GM23338 (cell line): ENCODE measurements at regions not wholly inside any gene's neighbourhood (a gene's known extent, or its start where the extent isn't known, plus 50 kb on each side); places are given as distances from the start of the nearest gene placed in this dataset.

ENCODE experiments used
- ATAC-seq: fragments of 200-7000 bp; cut with Tn5 transposase; 3 replicates; pipeline ENCODE4 v1.9.1; 2020
- DNase-seq: peaks from one replicate; pipeline ENCODE4 v3.0.0-alpha.2; 2015; ENCODE audit warnings: low spot score
- H2AFZ ChIP-seq: fragments of 200-600 bp; sonication (generic); 2 replicates; pipeline ENCODE4 v1.8.0; 2016; ENCODE audit warnings: antibody characterized with exemption, mild to moderate bottlenecking, moderate library complexity
- H3F3A ChIP-seq: fragments of 200-600 bp; sonication (generic); replicated peaks from 2 replicates; pipeline ENCODE4 v1.8.0; 2017; ENCODE audit warnings: antibody characterized with exemption, mixed run types, low read depth
- H3K27ac ChIP-seq: fragments of 200-600 bp; sonication (generic); 2 replicates; pipeline ENCODE4 v1.6.1; 2016; ENCODE audit warnings: low read depth
- H3K27me3 ChIP-seq: fragments of 200-600 bp; sonication (generic); 2 replicates; pipeline ENCODE4 v1.8.0; 2016; ENCODE audit warnings: mild to moderate bottlenecking, mixed run types, moderate library complexity; ENCODE audit not compliant: insufficient read depth
- H3K36me3 ChIP-seq: fragments of 200-600 bp; sonication (generic); 2 replicates; pipeline ENCODE4 v1.8.0; 2016; ENCODE audit warnings: mild to moderate bottlenecking; ENCODE audit not compliant: insufficient read depth
- H3K4me1 ChIP-seq: fragments of 200-600 bp; sonication (generic); 2 replicates; pipeline ENCODE4 v1.8.0; 2016; ENCODE audit warnings: mild to moderate bottlenecking, moderate library complexity; ENCODE audit not compliant: insufficient read depth
- H3K4me2 ChIP-seq: fragments of 200-600 bp; sonication (generic); 2 replicates; pipeline ENCODE4 v1.7.1; 2017; ENCODE audit warnings: mixed run types
- H3K4me3 ChIP-seq: fragments of 200-600 bp; sonication (generic); 2 replicates; pipeline ENCODE4 v1.6.1; 2016; ENCODE audit warnings: mixed run types
- H3K79me2 ChIP-seq: fragments of 200-600 bp; sonication (generic); replicated peaks from 2 replicates; pipeline ENCODE4 v1.8.0; 2017; ENCODE audit warnings: mild to moderate bottlenecking; ENCODE audit not compliant: insufficient read depth
- H3K9me2 ChIP-seq: fragments of 200-600 bp; sonication (generic); 2 replicates; pipeline ENCODE4 v1.8.0; 2017; ENCODE audit not compliant: insufficient read depth
- H4K20me1 ChIP-seq: fragments of 200-600 bp; sonication (generic); replicated peaks from 2 replicates; pipeline ENCODE4 v1.8.0; 2017; ENCODE audit warnings: mild to moderate bottlenecking; ENCODE audit not compliant: insufficient read depth
- H3K27ac Mint-ChIP-seq: 2 replicates; pipeline ENCODE4 v1.8.0; 2020; ENCODE audit warnings: inconsistent platforms, mild to moderate bottlenecking, moderate library complexity, mixed read lengths
- H3K27me3 Mint-ChIP-seq: 3 replicates; pipeline ENCODE4 v1.8.0; 2022; ENCODE audit warnings: low read depth, mild to moderate bottlenecking, moderate library complexity, mixed read lengths, inconsistent platforms; ENCODE audit not compliant: insufficient read depth, poor library complexity
- H3K36me3 Mint-ChIP-seq: 3 replicates; pipeline ENCODE4 v1.8.0; 2021; ENCODE audit warnings: low read depth, mild to moderate bottlenecking, inconsistent platforms, moderate library complexity, mixed read lengths
- H3K4me1 Mint-ChIP-seq: 3 replicates; pipeline ENCODE4 v1.8.0; 2020; ENCODE audit warnings: mild to moderate bottlenecking, inconsistent platforms, mixed read lengths
- H3K4me3 Mint-ChIP-seq: 3 replicates; pipeline ENCODE4 v1.8.0; 2021; ENCODE audit warnings: moderate library complexity, mild to moderate bottlenecking, inconsistent platforms, mixed read lengths
- H3K9me3 Mint-ChIP-seq: 3 replicates; pipeline ENCODE4 v1.8.0; 2020; ENCODE audit warnings: moderate library complexity, mild to moderate bottlenecking, inconsistent platforms, mixed read lengths
- CREB1 ChIP-seq: fragments of 250-450 bp; sonication (Bioruptor Pico); IDR thresholded peaks from 2 replicates; pipeline ENCODE4 v1.5.0; 2020; ENCODE audit warnings: low read depth, mild to moderate bottlenecking, moderate library complexity
- CTCF ChIP-seq, 2 experiments: fragments of 200-600 bp in 1 of 2; sonication (generic) in 1 of 2; conservative IDR thresholded peaks; 2 replicates each; pipeline versions ENCODE4 v1.5.1 to v1.6.1; 2016 to 2017; ENCODE audit warnings: antibody characterized with exemption in 2 of 2, low read depth in 2 of 2, mild to moderate bottlenecking in 2 of 2, moderate library complexity in 1 of 2
- EZH2 ChIP-seq: fragments of 200-600 bp; sonication (generic); IDR thresholded peaks from one replicate; pipeline ENCODE4 v1.8.0; 2017; ENCODE audit warnings: antibody characterized with exemption, mild to moderate bottlenecking, low read depth; ENCODE audit not compliant: unreplicated experiment
- EZH2phosphoT487 ChIP-seq: fragments of 200-600 bp; sonication (generic); IDR thresholded peaks from one replicate; pipeline ENCODE4 v1.8.1; 2018; ENCODE audit warnings: antibody characterized with exemption; ENCODE audit not compliant: unreplicated experiment
- JUNB ChIP-seq: IDR thresholded peaks from one replicate; pipeline ENCODE4 v1.6.1; 2016; ENCODE audit warnings: antibody characterized with exemption; ENCODE audit not compliant: unreplicated experiment
- NANOG ChIP-seq: IDR thresholded peaks from 2 replicates; pipeline ENCODE4 v1.6.1; 2016; ENCODE audit warnings: antibody characterized with exemption, borderline replicate concordance
- POLR2AphosphoS5 ChIP-seq: IDR thresholded peaks from 2 replicates; pipeline ENCODE4 v1.6.1; 2016; ENCODE audit warnings: antibody characterized with exemption, low read depth
- STAT1 ChIP-seq: IDR thresholded peaks from one replicate; pipeline ENCODE4 v1.6.1; 2016; ENCODE audit warnings: antibody characterized with exemption; ENCODE audit not compliant: unreplicated experiment
- ZNF114 ChIP-seq: fragments of 250-450 bp; sonication (Bioruptor Pico); IDR thresholded peaks from 2 replicates; pipeline ENCODE4 v1.5.0; 2020; ENCODE audit warnings: mild to moderate bottlenecking, moderate library complexity
- ZNF331 ChIP-seq: fragments of 250-450 bp; sonication (Bioruptor Pico); IDR thresholded peaks from 2 replicates; pipeline ENCODE4 v1.5.0; 2020; ENCODE audit warnings: low read depth, mild to moderate bottlenecking, moderate library complexity
- TF ChIP-seq, protein P1 (sequence below): IDR thresholded peaks from one replicate; pipeline ENCODE4 v1.6.1; 2018; ENCODE audit warnings: antibody characterized with exemption; ENCODE audit not compliant: unreplicated experiment
- TF ChIP-seq, protein P2 (sequence below): IDR thresholded peaks from 2 replicates; pipeline ENCODE4 v1.6.1; 2016; ENCODE audit warnings: antibody characterized with exemption
- TF ChIP-seq, protein P3 (sequence below): fragments of 250-450 bp; sonication (Bioruptor Pico); IDR thresholded peaks from 2 replicates; pipeline ENCODE4 v1.5.0; 2020; ENCODE audit warnings: mild to moderate bottlenecking, moderate library complexity

- Histone ChIP-seq H3K27ac (no peak overlapping the region), H4K20me1 (no peaks in the 10 kb centered on the region), H3K79me2 (no peaks in the 10 kb centered on the region), H3K36me3 (no peaks in the 10 kb centered on the region), H3K4me3 (no peak overlapping the region), H3K4me1 (peaks cover 11% of the 10 kb centered on the region), H3F3A (peaks cover 20% of the 10 kb centered on the region), H2AFZ (no peak overlapping the region), H3K27me3 (no peaks in the 10 kb centered on the region), H3K9me2 (no peaks in the 10 kb centered on the region), H3K4me2 (no peak overlapping the region)
- Mint-ChIP-seq H3K27ac (no peak overlapping the region), H3K9me3 (peaks cover 76% of the 10 kb centered on the region), H3K4me1 (peaks cover 3% of the 10 kb centered on the region; the same call in 1 of the 3 replicates), H3K36me3 (peaks cover 42% of the 10 kb centered on the region), H3K4me3 (no peak overlapping the region), H3K27me3 (peaks cover 9% of the 10 kb centered on the region)
- ATAC-seq (no peak), DNase-seq (no peak)
- TF ChIP-seq JUNB = no peak
- TF ChIP-seq EZH2phosphoT487 = no peak
- no peak for TF ChIP-seq ZNF331 (CRISPR knock-in tag)
- no peak for TF ChIP-seq CREB1
- TF ChIP-seq, protein P1, sequence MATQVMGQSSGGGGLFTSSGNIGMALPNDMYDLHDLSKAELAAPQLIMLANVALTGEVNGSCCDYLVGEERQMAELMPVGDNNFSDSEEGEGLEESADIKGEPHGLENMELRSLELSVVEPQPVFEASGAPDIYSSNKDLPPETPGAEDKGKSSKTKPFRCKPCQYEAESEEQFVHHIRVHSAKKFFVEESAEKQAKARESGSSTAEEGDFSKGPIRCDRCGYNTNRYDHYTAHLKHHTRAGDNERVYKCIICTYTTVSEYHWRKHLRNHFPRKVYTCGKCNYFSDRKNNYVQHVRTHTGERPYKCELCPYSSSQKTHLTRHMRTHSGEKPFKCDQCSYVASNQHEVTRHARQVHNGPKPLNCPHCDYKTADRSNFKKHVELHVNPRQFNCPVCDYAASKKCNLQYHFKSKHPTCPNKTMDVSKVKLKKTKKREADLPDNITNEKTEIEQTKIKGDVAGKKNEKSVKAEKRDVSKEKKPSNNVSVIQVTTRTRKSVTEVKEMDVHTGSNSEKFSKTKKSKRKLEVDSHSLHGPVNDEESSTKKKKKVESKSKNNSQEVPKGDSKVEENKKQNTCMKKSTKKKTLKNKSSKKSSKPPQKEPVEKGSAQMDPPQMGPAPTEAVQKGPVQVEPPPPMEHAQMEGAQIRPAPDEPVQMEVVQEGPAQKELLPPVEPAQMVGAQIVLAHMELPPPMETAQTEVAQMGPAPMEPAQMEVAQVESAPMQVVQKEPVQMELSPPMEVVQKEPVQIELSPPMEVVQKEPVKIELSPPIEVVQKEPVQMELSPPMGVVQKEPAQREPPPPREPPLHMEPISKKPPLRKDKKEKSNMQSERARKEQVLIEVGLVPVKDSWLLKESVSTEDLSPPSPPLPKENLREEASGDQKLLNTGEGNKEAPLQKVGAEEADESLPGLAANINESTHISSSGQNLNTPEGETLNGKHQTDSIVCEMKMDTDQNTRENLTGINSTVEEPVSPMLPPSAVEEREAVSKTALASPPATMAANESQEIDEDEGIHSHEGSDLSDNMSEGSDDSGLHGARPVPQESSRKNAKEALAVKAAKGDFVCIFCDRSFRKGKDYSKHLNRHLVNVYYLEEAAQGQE = no peak
- no peak for TF ChIP-seq POLR2AphosphoS5
- no peak for TF ChIP-seq EZH2
- no peak for TF ChIP-seq NANOG
- TF ChIP-seq, protein P2, sequence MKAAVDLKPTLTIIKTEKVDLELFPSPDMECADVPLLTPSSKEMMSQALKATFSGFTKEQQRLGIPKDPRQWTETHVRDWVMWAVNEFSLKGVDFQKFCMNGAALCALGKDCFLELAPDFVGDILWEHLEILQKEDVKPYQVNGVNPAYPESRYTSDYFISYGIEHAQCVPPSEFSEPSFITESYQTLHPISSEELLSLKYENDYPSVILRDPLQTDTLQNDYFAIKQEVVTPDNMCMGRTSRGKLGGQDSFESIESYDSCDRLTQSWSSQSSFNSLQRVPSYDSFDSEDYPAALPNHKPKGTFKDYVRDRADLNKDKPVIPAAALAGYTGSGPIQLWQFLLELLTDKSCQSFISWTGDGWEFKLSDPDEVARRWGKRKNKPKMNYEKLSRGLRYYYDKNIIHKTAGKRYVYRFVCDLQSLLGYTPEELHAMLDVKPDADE = no peak
- no peak for TF ChIP-seq STAT1
- no peak for TF ChIP-seq CTCF (conservative IDR thresholded peaks at IDR 0.05; ENCODE audit: low read depth in 2 of 2)
- TF ChIP-seq ZNF114 (CRISPR knock-in tag) = no peak
- TF ChIP-seq, protein P3, sequence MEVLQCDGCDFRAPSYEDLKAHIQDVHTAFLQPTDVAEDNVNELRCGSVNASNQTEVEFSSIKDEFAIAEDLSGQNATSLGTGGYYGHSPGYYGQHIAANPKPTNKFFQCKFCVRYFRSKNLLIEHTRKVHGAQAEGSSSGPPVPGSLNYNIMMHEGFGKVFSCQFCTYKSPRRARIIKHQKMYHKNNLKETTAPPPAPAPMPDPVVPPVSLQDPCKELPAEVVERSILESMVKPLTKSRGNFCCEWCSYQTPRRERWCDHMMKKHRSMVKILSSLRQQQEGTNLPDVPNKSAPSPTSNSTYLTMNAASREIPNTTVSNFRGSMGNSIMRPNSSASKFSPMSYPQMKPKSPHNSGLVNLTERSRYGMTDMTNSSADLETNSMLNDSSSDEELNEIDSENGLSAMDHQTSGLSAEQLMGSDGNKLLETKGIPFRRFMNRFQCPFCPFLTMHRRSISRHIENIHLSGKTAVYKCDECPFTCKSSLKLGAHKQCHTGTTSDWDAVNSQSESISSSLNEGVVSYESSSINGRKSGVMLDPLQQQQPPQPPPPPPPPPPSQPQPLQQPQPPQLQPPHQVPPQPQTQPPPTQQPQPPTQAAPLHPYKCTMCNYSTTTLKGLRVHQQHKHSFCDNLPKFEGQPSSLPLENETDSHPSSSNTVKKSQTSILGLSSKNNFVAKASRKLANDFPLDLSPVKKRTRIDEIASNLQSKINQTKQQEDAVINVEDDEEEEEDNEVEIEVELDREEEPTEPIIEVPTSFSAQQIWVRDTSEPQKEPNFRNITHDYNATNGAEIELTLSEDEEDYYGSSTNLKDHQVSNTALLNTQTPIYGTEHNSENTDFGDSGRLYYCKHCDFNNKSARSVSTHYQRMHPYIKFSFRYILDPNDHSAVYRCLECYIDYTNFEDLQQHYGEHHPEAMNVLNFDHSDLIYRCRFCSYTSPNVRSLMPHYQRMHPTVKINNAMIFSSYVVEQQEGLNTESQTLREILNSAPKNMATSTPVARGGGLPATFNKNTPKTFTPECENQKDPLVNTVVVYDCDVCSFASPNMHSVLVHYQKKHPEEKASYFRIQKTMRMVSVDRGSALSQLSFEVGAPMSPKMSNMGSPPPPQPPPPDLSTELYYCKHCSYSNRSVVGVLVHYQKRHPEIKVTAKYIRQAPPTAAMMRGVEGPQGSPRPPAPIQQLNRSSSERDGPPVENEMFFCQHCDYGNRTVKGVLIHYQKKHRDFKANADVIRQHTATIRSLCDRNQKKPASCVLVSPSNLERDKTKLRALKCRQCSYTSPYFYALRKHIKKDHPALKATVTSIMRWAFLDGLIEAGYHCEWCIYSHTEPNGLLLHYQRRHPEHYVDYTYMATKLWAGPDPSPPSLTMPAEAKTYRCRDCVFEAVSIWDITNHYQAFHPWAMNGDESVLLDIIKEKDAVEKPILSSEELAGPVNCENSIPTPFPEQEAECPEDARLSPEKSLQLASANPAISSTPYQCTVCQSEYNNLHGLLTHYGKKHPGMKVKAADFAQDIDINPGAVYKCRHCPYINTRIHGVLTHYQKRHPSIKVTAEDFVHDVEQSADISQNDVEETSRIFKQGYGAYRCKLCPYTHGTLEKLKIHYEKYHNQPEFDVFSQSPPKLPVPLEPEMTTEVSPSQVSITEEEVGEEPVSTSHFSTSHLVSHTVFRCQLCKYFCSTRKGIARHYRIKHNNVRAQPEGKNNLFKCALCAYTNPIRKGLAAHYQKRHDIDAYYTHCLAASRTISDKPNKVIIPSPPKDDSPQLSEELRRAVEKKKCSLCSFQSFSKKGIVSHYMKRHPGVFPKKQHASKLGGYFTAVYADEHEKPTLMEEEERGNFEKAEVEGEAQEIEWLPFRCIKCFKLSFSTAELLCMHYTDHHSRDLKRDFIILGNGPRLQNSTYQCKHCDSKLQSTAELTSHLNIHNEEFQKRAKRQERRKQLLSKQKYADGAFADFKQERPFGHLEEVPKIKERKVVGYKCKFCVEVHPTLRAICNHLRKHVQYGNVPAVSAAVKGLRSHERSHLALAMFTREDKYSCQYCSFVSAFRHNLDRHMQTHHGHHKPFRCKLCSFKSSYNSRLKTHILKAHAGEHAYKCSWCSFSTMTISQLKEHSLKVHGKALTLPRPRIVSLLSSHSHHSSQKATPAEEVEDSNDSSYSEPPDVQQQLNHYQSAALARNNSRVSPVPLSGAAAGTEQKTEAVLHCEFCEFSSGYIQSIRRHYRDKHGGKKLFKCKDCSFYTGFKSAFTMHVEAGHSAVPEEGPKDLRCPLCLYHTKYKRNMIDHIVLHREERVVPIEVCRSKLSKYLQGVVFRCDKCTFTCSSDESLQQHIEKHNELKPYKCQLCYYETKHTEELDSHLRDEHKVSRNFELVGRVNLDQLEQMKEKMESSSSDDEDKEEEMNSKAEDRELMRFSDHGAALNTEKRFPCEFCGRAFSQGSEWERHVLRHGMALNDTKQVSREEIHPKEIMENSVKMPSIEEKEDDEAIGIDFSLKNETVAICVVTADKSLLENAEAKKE (CRISPR knock-in tag) = no peak
Observed at GRCh38 chrX:534804-535203, 95.8 kb upstream of the SHOX start.
